IMR-90 (cell line): ENCODE measurements at regions not wholly inside any gene's neighbourhood (a gene's known extent, or its start where the extent isn't known, plus 50 kb on each side); places are given as distances from the start of the nearest gene placed in this dataset.

Experiments
- ATAC-seq: fragments of 200-7000 bp; cut with Tn5 transposase; 2 replicates; pipeline ENCODE4 v1.9.1; 2020; ENCODE audit warnings: low read depth, mild to moderate bottlenecking, moderate library complexity
- BruUV-seq: library from RNA; stranded (reverse); fragments of 400-500 nt; replicated peaks from 2 replicates; lab custom pipeline; 2021; lab: Mats Ljungman, UMichigan
- CTCF ChIA-PET: fragments of 300-600 bp; formaldehyde crosslinking; extraction: SDS; loops from one replicate; lab custom pipeline; 2021; ENCODE audit warnings: antibody characterized with exemption; lab: Yijun Ruan, JAX
- POLR2A ChIA-PET: fragments of 300-600 bp; sonication (Branson Sonifier 250); formaldehyde crosslinking; loops from one replicate; lab custom pipeline; 2022; ENCODE audit warnings: antibody characterized with exemption; ENCODE audit not compliant: unreplicated experiment; lab: Charles Lee
- DNase-seq: peaks from one replicate; pipeline ENCODE4 v3.0.0; 2013
- H2AFZ ChIP-seq: replicated peaks from 2 replicates; pipeline ENCODE3; 2013; ENCODE audit warnings: low read length, mild to moderate bottlenecking; ENCODE audit not compliant: poor library complexity
- H2AK5ac ChIP-seq: 2 replicates; pipeline ENCODE4 v1.6.1; 2013; ENCODE audit warnings: low read depth, low read length, inconsistent platforms
- H2AK9ac ChIP-seq: replicated peaks from 2 replicates; pipeline ENCODE3; 2013; ENCODE audit warnings: mild to moderate bottlenecking, low read depth, low read length, moderate library complexity; ENCODE audit not compliant: poor library complexity
- H2BK120ac ChIP-seq: 2 replicates; pipeline ENCODE4 v1.6.1; 2013; ENCODE audit warnings: low read depth, low read length, inconsistent platforms
- H2BK15ac ChIP-seq: 3 replicates; pipeline ENCODE4 v1.6.1; 2013; ENCODE audit warnings: low read depth, low read length, inconsistent platforms
- H2BK20ac ChIP-seq: 2 replicates; pipeline ENCODE4 v1.6.1; 2013; ENCODE audit warnings: low read depth, mild to moderate bottlenecking, inconsistent platforms, low read length, moderate library complexity
- H2BK5ac ChIP-seq: 2 replicates; pipeline ENCODE4 v1.6.1; 2013; ENCODE audit warnings: mild to moderate bottlenecking, low read depth, low read length, inconsistent platforms; ENCODE audit not compliant: poor library complexity, severe bottlenecking
- H3K14ac ChIP-seq: replicated peaks from 2 replicates; pipeline ENCODE4 v1.6.1; 2013; ENCODE audit warnings: low read depth, low read length, inconsistent platforms
- H3K18ac ChIP-seq: 2 replicates; pipeline ENCODE4 v1.6.1; 2013; ENCODE audit warnings: low read depth, low read length, control low read depth
- H3K23ac ChIP-seq: 2 replicates; pipeline ENCODE4 v1.6.1; 2013; ENCODE audit warnings: low read depth, low read length, inconsistent platforms
- H3K27ac ChIP-seq: 2 replicates; pipeline ENCODE4 v1.5.1; 2013; ENCODE audit warnings: mild to moderate bottlenecking, control low read depth, low read length; ENCODE audit not compliant: insufficient read depth
- H3K27me3 ChIP-seq: 2 replicates; pipeline ENCODE4 v1.6.1; 2013; ENCODE audit warnings: low read length; ENCODE audit not compliant: control insufficient read depth, insufficient read depth
- H3K36me3 ChIP-seq: 2 replicates; pipeline ENCODE4 v1.6.1; 2013; ENCODE audit warnings: low read length, mixed read lengths; ENCODE audit not compliant: control insufficient read depth, insufficient read depth
- H3K4ac ChIP-seq: 2 replicates; pipeline ENCODE4 v1.6.1; 2013; ENCODE audit warnings: low read depth, low read length, inconsistent platforms
- H3K4me1 ChIP-seq: 2 replicates; pipeline ENCODE4 v1.6.1; 2013; ENCODE audit warnings: low read length, mixed read lengths; ENCODE audit not compliant: control insufficient read depth, insufficient read depth
- H3K4me2 ChIP-seq: 2 replicates; pipeline ENCODE4 v1.6.1; 2013; ENCODE audit warnings: low read depth, mild to moderate bottlenecking, control low read depth, low read length, moderate library complexity
- H3K4me3 ChIP-seq: 2 replicates; pipeline ENCODE4 v1.5.1; 2013; ENCODE audit warnings: low read depth, mild to moderate bottlenecking, control low read depth, low read length, moderate library complexity; ENCODE audit not compliant: insufficient read depth
- H3K56ac ChIP-seq: 2 replicates; pipeline ENCODE4 v1.6.1; 2013; ENCODE audit warnings: low read length, inconsistent platforms; ENCODE audit not compliant: insufficient read depth; ENCODE audit errors: extremely low read depth
- H3K79me1 ChIP-seq, 2 experiments: 2 replicates each; pipeline ENCODE4 v1.6.1; 2013; ENCODE audit warnings: low read length in 2 of 2, inconsistent platforms in 1 of 2, low read depth in 1 of 2
- H3K9ac ChIP-seq: 2 replicates; pipeline ENCODE4 v1.6.1; 2013; ENCODE audit warnings: low read depth, low read length, control low read depth
- H3K9me1 ChIP-seq: 2 replicates; pipeline ENCODE4 v1.6.1; 2013; ENCODE audit warnings: low read length, inconsistent platforms; ENCODE audit not compliant: insufficient read depth
- H3K9me3 ChIP-seq: 2 replicates; pipeline ENCODE4 v1.6.1; 2013; ENCODE audit warnings: low read length; ENCODE audit not compliant: control insufficient read depth, insufficient read depth
- H4K20me1 ChIP-seq: 2 replicates; pipeline ENCODE4 v1.6.1; 2013; ENCODE audit warnings: low read length, inconsistent platforms; ENCODE audit not compliant: insufficient read depth
- H4K5ac ChIP-seq: 2 replicates; pipeline ENCODE4 v1.6.1; 2013; ENCODE audit warnings: mild to moderate bottlenecking, low read depth, low read length, control low read depth
- H4K8ac ChIP-seq, 2 experiments: 2 replicates each; pipeline ENCODE4 v1.6.1; 2013; ENCODE audit warnings: low read depth in 2 of 2, low read length in 2 of 2, control low read depth in 1 of 2, inconsistent platforms in 1 of 2
- H4K91ac ChIP-seq: 2 replicates; pipeline ENCODE4 v1.6.1; 2013; ENCODE audit warnings: low read depth, low read length, inconsistent platforms; ENCODE audit not compliant: insufficient read depth
- MAFK ChIP-seq: IDR thresholded peaks from 2 replicates; pipeline ENCODE4 v1.6.1; 2012; ENCODE audit warnings: low read depth, low read length, improper control_type of control experiment
- WGBS, 2 experiments: methylation state at CpG; one replicate each; pipeline versions ENCODE4 v1.1.5 to v1.1.7; 2013; ENCODE audit warnings: missing lambda C conversion rate in 2 of 2; ENCODE audit not compliant: insufficient read length in 1 of 2; ENCODE audit errors: extremely low coverage in 2 of 2; 5-methylcytosine and 5-hydroxymethylcytosine counted together
- dilution Hi-C: fragments of 300-500 bp; cut with HindIII; formaldehyde crosslinking; loops from one replicate; pipeline ENCODE4 v1.14.3; 2018; ENCODE audit warnings: low sequenced_read_pairs; ENCODE audit not compliant: unreplicated experiment
- in situ Hi-C: fragments of 300-500 bp; cut with MboI; formaldehyde crosslinking; loops from 3 replicates; pipeline ENCODE4 v1.14.3; 2019; ENCODE audit warnings: low sequenced_read_pairs, inconsistent platforms, mixed read lengths
- intact Hi-C: fragments of 100-400 bp; cut with micrococcal nuclease; formaldehyde crosslinking; loops from 2 replicates; pipeline ENCODE4 v1.10.0; 2022

DNA sequence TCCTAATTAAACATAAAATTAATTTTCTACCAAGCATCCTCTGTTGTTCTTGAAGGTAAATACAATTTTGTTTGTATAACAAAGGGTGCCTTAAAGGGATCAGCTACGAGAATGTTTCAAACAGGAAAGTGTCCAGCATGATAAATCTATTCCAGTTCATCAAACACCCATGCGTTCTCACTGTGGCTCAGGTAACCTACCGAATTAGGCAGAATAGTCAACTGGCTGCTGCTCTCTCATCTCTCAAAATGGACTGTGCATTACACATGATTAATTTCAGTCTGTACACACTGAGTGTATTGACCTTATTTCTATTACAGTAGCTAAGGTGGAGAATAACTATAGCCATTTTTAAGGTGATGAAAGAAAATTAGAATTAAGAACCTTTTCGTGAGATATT is 127.5 kb upstream of the RMST start:
- no peak overlapping the region for H3K18ac ChIP-seq
- no peak overlapping the region for H4K91ac ChIP-seq
- ChIA-PET CTCF (no interaction called here), POLR2A (no interaction called here)
- no peak overlapping the region for H3K14ac ChIP-seq
- no peak overlapping the region for H3K9ac ChIP-seq
- no peaks in the 10 kb centered on the region for H3K79me1 ChIP-seq
- H3K9me3 ChIP-seq = 0 out of 2 replicates have a peak, but pooled peaks cover 2% of the 10 kb centered on the region
- no peak overlapping the region for H3K56ac ChIP-seq
- H3K36me3 ChIP-seq = no peaks in the 10 kb centered on the region
- H2BK5ac ChIP-seq = no peak overlapping the region
- H3K4ac ChIP-seq = no peak overlapping the region
- H4K5ac ChIP-seq = no peak overlapping the region
- H3K9me1 ChIP-seq = no peaks in the 10 kb centered on the region
- H3K4me3 ChIP-seq = no peak overlapping the region
- no peak overlapping the region for H2AK9ac ChIP-seq
- H4K8ac ChIP-seq = no peak overlapping the region
- no peak overlapping the region for H2BK15ac ChIP-seq
- no peak overlapping the region for H2BK20ac ChIP-seq
- no peak for ATAC-seq
- H4K20me1 ChIP-seq = no peaks in the 10 kb centered on the region
- H2BK120ac ChIP-seq = no peak overlapping the region
- in situ Hi-C loops (no loop called here), dilution Hi-C loops (no loop called here), intact Hi-C loops (no loop called here)
- no TSS peak for BruUV-seq
- no peak overlapping the region for H3K4me2 ChIP-seq
- no peak overlapping the region for H2AFZ ChIP-seq
- H3K27ac ChIP-seq = no peak overlapping the region
- WGBS, 2 experiments = 60% methylated on average over 1 of the region's 4 CpGs; no CpG with 5 or more reads in 1 of the 2 experiments
- H3K23ac ChIP-seq = no peak overlapping the region
- H3K4me1 ChIP-seq = no peaks in the 10 kb centered on the region
- DNase-seq = no peak
- no peaks in the 10 kb centered on the region for H3K27me3 ChIP-seq
- no peak overlapping the region for H2AK5ac ChIP-seq
- no peak for TF ChIP-seq MAFK
